GM12891 (cell line): ENCODE measurements at regions not wholly inside any gene's neighbourhood (a gene's known extent, or its start where the extent isn't known, plus 50 kb on each side); places are given as distances from the start of the nearest gene placed in this dataset.

ENCODE experiments used
- POLR2A ChIP-seq: IDR thresholded peaks from 2 replicates; pipeline ENCODE4 v1.6.1; 2011; ENCODE audit warnings: low read depth, low read length, control low read depth
- POLR2AphosphoS5 ChIP-seq: IDR thresholded peaks from 2 replicates; pipeline ENCODE4 v1.6.1; 2011; ENCODE audit warnings: low read depth, low read length, control low read depth

DNA sequence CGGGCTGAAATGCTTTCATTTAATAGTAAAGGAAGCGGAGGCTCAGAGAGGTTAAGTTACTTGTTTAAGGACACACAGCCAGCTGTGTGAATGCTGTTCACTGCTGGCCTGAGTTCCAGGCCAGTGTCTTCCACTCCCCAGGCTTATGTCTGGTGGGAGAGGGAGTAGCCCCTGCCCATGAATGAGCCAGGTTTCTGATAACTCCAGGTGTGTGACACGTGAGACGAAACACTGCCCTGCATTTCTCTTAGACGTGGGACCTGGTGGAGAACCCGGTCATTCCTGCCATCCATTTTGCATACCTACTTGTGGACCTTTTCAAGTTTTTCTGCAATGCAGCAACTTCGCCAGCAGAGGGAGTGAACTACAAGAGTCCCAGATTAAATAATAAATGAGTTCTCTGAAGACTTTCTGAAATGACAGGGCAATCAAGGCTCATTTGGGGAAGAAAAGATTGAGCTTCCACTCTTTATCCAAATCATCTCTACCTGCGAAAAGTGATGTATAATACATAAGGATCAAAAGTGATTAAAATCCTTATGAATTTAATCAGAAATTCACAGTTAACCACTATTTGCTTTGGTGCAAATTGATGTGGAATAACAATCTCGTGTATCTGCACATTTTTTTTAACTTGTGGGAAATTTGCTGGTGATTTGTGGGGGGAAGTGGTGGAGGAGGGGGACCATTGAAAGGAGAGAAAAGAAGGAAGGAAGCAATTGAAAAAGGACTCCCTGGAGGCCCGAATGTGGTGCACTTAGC lies 79.4 kb upstream of the ASB18 start:
- no peak for TF ChIP-seq POLR2A
- no peak for TF ChIP-seq POLR2AphosphoS5
